IMR-90 (cell line): ENCODE measurements at regions not wholly inside any gene's neighbourhood (a gene's known extent, or its start where the extent isn't known, plus 50 kb on each side); places are given as distances from the start of the nearest gene placed in this dataset.

Source experiments
- BHLHE40 ChIP-seq: fragments of 150-350 bp; IDR thresholded peaks from 2 replicates; pipeline ENCODE4 v1.6.1; 2016; ENCODE audit warnings: mild to moderate bottlenecking, low read depth, low read length
- POLR2A ChIP-seq: IDR thresholded peaks from 2 replicates; pipeline ENCODE4 v1.6.1; 2012; ENCODE audit warnings: mild to moderate bottlenecking, low read depth, low read length
- RAD21 ChIP-seq: IDR thresholded peaks from 2 replicates; pipeline ENCODE4 v1.6.1; 2012; ENCODE audit warnings: low read length, improper control_type of control experiment
- RCOR1 ChIP-seq: IDR thresholded peaks from 2 replicates; pipeline ENCODE4 v1.6.1; 2012; ENCODE audit warnings: mild to moderate bottlenecking, low read length, improper control_type of control experiment; ENCODE audit not compliant: insufficient replicate concordance
- USF2 ChIP-seq: fragments of 150-350 bp; IDR thresholded peaks from 2 replicates; pipeline ENCODE4 v1.6.1; 2017; ENCODE audit warnings: mild to moderate bottlenecking, antibody characterized with exemption, low read length, low read depth
- TF ChIP-seq, protein P1 (sequence below): fragments of 150-350 bp; IDR thresholded peaks from 2 replicates; pipeline ENCODE4 v1.6.1; 2016; ENCODE audit warnings: low read depth, mild to moderate bottlenecking, low read length, moderate library complexity, borderline replicate concordance
- TF ChIP-seq, protein P2 (sequence below): conservative IDR thresholded peaks from 2 replicates; pipeline ENCODE4 v1.5.1; 2012; ENCODE audit warnings: mild to moderate bottlenecking, low read depth, low read length, improper control_type of control experiment

DNA sequence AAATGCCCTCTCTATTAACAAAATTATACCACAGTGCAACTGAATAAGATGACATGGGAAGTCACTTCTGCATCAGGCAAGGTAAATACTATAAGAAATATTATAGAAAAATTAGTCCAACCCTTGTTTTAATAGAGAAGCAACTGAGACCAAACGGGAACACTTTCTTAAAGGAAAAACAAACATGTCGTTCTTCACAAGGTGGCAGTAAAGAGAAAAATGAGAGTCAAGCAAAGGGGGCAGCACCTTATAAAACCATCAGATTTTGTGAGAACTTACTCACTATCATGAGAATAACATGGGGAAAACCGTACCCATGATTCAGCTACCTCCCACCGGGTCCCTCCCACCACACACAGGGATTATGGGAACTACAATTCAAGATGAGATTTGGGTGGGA, 481.7 kb upstream of the CRIM1 start:
- TF ChIP-seq, protein P1, sequence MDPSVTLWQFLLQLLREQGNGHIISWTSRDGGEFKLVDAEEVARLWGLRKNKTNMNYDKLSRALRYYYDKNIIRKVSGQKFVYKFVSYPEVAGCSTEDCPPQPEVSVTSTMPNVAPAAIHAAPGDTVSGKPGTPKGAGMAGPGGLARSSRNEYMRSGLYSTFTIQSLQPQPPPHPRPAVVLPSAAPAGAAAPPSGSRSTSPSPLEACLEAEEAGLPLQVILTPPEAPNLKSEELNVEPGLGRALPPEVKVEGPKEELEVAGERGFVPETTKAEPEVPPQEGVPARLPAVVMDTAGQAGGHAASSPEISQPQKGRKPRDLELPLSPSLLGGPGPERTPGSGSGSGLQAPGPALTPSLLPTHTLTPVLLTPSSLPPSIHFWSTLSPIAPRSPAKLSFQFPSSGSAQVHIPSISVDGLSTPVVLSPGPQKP = no peak
- TF ChIP-seq POLR2A (no peak), BHLHE40 (no peak), RAD21 (no peak), USF2 (no peak), RCOR1 (no peak)
- TF ChIP-seq, protein P2, sequence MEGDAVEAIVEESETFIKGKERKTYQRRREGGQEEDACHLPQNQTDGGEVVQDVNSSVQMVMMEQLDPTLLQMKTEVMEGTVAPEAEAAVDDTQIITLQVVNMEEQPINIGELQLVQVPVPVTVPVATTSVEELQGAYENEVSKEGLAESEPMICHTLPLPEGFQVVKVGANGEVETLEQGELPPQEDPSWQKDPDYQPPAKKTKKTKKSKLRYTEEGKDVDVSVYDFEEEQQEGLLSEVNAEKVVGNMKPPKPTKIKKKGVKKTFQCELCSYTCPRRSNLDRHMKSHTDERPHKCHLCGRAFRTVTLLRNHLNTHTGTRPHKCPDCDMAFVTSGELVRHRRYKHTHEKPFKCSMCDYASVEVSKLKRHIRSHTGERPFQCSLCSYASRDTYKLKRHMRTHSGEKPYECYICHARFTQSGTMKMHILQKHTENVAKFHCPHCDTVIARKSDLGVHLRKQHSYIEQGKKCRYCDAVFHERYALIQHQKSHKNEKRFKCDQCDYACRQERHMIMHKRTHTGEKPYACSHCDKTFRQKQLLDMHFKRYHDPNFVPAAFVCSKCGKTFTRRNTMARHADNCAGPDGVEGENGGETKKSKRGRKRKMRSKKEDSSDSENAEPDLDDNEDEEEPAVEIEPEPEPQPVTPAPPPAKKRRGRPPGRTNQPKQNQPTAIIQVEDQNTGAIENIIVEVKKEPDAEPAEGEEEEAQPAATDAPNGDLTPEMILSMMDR = no peak
